Activated CD4-positive, CD25-positive, alpha-beta regulatory T cell treated with anti-CD3 and anti-CD28 coated beads, Interleukin-2, amount 50 U/mL, for 72 hours (primary cell): ENCODE measurements at regions not wholly inside any gene's neighbourhood (a gene's known extent, or its start where the extent isn't known, plus 50 kb on each side); places are given as distances from the start of the nearest gene placed in this dataset.
"Not testable (repeated sequence)": the region's sequence is repeated elsewhere in the genome, so short reads cannot be mapped to it uniquely, and the experiment has no call there.

Experiments used
- DNase-seq: peaks from one replicate; pipeline ENCODE4 v3.0.0; 2021

- no peak for DNase-seq
Measured at GRCh38 chr16:52035436-52035835, 511.5 kb downstream of the TOX3 start.

- DNase-seq = no peak
Measured at GRCh38 chr16:52034830-52035229, 512.1 kb downstream of the TOX3 start.

- DNase-seq = no peak
Measured at GRCh38 chr16:52033992-52034391, 513.0 kb downstream of the TOX3 start.

GRCh38 chr16:52022980-52023379, 524.0 kb downstream of the TOX3 start:
- no peak for DNase-seq

- no peak for DNase-seq
Measured at GRCh38 chr16:52022177-52022576, 524.8 kb downstream of the TOX3 start.

- DNase-seq = no peak
Measured at GRCh38 chr16:52016387-52016786, 530.6 kb downstream of the TOX3 start.

- DNase-seq = no peak
Measured at GRCh38 chr16:52005551-52005950, 541.4 kb downstream of the TOX3 start.

- no peak for DNase-seq
Measured at GRCh38 chr16:52004343-52004742, 542.6 kb downstream of the TOX3 start.

GRCh38 chr16:52002026-52002425, 544.9 kb downstream of the TOX3 start:
- DNase-seq = no peak

GRCh38 chr16:51996516-51996915, 550.4 kb downstream of the TOX3 start:
- no peak for DNase-seq

GRCh38 chr16:51994597-51994996, 552.3 kb downstream of the TOX3 start:
- no peak for DNase-seq

GRCh38 chr16:51989637-51990230, 557.2 kb downstream of the TOX3 start:
- no peak for DNase-seq

GRCh38 chr16:51988977-51989376, 558.0 kb downstream of the TOX3 start:
- no peak for DNase-seq

GRCh38 chr16:51987519-51987918, 559.4 kb downstream of the TOX3 start:
- DNase-seq = no peak

GRCh38 chr16:51986717-51987116, 560.2 kb downstream of the TOX3 start:
- no peak for DNase-seq

- no peak for DNase-seq
Measured at GRCh38 chr16:51986301-51986700, 560.6 kb downstream of the TOX3 start.

- DNase-seq = no peak
Measured at GRCh38 chr16:51985126-51985525, 561.8 kb downstream of the TOX3 start.

GRCh38 chr16:51984395-51984794, 562.5 kb downstream of the TOX3 start:
- no peak for DNase-seq

- DNase-seq = no peak
Measured at GRCh38 chr16:51982715-51983680, 563.9 kb downstream of the TOX3 start.

GRCh38 chr16:51981725-51982124, 565.2 kb downstream of the TOX3 start:
- no peak for DNase-seq

GRCh38 chr16:51977506-51977905, 569.4 kb downstream of the TOX3 start:
- DNase-seq = not testable (repeated sequence)

- DNase-seq = no peak
Measured at GRCh38 chr16:51971184-51971583, 575.8 kb downstream of the TOX3 start.

- no peak for DNase-seq
Measured at GRCh38 chr16:51968749-51969148, 578.2 kb downstream of the TOX3 start.

GRCh38 chr16:51967646-51968045, 579.3 kb downstream of the TOX3 start:
- DNase-seq = no peak
